Stimulated activated CD8-positive, alpha-beta memory T cell treated with anti-CD3 and anti-CD28 coated beads, Interleukin-12 subunit alpha, Interleukin-12 subunit beta, amount 100 ng/mL, for 24 hours (primary cell): ENCODE measurements at regions not wholly inside any gene's neighbourhood (a gene's known extent, or its start where the extent isn't known, plus 50 kb on each side); places are given as distances from the start of the nearest gene placed in this dataset.

Source experiments
- DNase-seq: peaks from one replicate; pipeline ENCODE4 v3.0.0-alpha.2; 2020; ENCODE audit errors: extremely low read depth

DNA sequence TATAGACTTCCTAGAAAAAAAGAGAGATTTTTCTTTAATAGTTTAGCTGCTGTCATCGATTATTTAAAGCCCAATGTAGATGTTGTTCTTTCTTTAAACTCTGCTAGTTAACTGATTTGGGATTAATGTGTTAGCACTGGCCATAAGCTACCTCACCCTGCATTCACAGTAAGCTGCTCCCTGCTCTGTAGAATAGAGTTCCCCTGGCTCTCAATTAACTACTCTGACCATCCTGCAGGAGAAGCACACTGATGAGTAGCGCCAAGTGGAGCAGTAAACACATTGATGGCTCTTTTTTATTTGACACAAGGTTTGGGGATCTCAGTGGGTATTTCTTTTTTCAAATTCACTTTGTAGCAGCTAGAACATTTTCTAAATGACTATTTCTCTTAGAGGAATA, 807.9 kb upstream of the ZNF608 start:
- no peak for DNase-seq

DNA sequence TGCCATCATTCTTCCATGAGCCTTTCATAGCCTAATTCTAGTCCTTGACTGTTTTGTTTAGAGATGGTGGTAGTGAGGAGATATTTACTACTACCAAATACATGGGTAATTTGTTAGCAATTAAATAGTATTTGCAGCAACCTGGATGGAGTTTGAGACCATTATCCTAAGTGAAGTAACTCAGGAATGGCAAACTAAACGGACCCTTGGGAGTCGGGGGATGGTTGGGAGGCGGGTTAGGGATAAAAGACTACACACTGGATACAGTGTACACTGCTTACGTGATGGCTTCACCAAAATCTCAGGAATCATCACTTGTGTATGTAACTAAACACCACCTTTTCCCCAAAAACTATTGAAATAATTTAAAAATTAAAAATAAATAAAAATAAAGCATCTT, 809.2 kb upstream of the ZNF608 start:
- no peak for DNase-seq

DNA sequence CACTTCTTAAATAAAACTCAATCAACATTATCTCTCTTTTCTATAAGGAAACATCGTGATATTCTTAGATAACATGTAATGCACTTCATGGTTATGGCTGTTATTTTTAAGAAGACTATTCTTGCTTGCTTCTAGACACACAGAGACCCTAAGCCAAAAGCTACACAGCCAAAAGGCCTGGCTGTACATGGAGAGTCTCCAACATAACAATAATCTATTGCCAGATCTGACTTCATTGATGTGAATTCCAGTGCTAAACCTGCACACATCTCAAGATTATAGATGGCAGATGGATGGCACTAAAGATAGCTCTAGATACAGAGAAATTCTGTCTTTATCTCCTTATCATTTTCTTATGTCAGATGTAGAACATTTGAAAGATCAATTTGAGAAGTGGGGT, 811.6 kb upstream of the ZNF608 start:
- no peak for DNase-seq

DNA sequence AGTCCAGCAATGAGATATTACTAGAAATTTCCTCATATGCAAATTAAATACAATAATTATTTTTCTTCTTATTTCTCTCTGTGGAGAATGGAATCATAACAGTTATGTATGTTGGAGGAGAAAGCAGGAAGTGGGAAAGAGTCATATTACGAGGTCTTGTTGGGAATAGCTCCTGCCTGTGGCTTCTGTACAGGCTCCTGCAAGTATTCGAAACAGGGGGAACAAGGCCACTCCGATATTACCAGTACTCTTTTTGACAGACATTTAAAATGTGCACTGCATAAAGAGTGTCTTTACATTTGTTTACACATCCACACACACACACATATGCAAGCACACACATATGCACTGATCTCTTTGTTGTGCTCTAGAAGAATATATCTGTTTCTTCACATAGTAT, 812.0 kb upstream of the ZNF608 start:
- DNase-seq: no peak

DNA sequence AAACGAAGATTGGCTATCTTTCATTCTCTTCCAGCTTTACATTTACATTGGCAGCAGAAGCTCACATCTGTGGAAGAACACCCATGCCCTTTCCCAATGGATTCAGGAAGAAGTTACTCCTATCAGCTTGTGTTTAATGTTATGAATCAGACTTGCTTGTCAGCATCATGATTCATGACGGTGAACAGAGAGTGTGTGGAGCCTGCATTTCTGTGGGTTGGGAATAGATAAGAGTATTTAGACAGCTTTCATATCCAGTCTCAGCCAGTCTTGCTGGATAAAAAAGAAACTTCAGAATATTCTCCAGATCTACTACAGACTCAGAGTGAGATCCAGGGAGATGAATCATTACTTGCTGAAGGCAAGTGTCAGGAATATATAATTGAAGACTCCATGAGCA, 812.9 kb upstream of the ZNF608 start:
- no peak for DNase-seq

DNA sequence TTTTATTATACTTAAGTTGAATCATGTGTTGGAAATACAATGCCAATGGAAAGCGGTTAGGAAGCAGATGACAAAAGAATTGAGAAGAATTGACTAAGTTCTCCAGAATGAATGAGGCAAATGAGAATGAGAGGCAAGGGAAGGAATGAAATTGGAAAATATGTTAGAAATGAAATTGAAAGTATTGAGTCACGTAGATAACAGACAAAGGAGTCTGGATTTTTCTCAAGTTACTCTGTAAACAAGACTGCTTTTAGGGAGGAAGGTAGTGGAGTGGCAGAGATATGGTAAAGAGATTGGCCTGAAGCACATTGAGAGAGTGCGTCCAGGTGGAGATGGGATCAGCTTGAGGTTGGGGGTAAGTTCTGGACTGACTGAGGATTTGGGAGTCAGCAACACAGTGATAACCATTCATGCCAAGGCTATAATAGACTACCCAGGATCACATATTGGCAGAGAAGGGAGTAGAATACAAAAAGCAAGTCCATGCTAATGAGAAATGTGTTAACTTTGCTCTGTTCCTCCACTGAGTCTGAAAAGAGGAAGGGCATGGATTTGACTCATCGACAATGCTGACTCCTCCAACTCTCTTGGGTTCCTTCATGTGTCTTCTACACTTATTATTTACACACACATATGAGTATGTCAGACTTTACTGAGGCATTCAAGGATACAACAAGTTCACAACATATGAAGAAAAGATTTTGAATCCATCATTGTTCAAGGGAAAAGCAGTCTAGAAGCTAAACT, 814.2 kb upstream of the ZNF608 start:
- no peak for DNase-seq

DNA sequence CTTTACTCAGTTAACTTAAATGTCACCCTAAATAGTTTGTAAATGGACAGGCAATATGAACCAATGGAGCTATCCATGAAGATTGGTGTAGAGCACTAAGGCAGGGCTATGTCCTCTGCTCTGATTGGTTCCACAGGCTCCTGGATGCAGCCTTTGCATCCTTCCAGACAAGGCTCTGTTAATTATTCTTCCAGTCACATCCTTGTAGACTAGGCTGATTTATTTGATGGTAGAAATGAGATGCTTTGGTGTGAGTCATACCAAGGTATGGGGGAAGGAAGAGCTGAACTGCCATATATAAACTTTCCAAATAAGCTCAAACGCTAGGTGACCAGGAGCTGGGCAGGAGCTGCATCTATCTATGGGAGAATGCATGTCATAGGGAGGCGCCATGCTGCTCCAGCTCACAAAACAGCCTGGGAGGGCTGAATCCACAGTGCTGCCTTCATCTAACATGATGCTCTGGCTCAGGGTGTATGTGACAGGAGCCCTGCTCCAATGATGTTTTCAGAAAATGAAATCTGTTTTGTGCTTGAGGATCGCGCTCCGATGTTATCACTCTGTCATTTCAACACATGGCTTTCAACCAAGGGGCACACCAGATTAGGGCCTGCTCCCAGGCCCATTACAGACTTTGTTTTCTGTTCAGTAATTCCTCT, 818.0 kb upstream of the ZNF608 start:
- no peak for DNase-seq

DNA sequence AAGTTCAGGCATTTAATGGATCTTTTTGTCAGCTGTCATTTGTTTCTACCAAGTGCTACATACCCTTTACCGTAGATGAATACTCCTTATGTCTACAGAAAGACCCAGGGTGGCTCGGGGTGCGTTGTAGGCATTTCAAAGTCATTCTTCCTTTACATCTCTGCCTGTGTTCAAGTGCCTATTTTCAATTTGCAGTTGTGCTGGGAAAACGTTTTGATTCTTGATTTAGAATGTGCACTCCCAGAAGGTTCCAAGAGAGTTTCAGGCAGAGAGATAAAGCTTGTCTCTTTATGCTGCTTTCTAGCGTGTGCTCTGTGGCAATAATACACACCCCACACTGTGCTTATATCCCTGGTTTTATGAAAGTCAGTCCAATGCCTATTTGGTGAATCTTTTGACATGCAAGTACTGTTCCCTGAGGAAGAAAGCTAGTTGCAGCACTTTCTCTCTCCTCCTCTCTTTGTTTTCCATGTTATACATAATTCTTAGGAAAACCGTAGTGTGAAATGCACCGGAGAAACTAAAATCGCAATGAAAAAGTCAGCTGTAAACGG, 828.1 kb upstream of the ZNF608 start:
- DNase-seq: no peak

DNA sequence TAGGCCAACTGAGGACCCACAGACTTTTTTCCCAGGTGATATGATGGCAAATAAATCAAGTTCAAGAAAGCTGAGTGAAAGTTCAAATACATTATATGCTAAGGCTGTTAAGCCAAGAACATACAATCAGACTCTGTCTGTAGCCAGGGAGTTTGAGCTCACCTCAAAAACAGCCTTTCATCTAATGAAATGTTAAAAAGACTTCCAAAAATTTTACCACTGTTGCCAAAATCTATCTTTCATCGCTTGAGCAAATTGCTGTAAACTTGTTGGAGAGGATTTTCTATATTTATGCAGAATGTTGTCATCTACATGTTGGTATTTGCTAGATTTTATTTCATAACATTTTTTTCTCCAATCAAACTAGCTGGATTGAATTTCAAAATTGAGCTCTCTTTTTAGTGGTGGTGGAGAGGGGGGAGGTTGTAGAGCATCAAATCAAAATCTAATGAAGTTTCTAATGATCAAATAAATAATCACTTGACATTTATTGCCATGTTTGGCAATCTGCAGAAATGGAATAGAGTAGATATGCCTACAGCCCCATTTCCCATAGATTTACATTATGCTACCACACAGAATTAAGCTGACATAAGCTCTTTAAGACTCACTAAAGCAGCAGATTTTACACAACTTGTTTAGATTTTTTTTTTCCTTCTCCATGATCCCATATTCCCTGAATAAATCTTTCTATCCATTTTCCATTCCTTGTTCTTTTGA, 828.9 kb upstream of the ZNF608 start:
- DNase-seq: no peak

DNA sequence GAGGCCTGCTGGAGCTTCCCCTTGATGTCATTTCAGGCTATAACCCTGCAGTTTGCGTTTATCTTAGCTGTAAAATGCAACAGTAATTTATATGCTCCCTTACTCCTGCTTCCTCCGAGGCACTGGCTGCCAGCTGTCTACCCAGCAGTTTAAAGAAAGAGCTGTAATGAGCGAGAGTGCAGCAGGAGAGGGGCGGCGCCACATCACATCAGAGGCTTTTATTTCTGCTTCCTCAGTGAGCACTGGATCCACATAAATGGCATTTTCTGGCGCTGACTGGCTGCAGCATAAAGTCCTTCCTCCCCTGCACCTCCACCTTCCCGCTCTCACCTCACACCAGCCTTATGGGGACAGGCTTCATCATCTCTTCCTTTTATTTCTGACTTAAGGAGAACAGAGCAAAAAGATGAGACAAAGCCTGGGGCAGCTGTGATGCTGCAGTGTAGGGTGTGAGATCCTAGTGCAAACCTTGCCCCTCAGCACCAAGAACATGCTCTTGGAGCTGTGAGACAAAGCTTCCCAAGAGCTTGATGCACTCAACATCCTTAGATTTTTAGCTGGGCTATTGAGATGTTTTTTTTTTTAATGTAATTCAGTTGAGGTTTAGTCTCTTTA, 829.6 kb upstream of the ZNF608 start:
- no peak for DNase-seq

DNA sequence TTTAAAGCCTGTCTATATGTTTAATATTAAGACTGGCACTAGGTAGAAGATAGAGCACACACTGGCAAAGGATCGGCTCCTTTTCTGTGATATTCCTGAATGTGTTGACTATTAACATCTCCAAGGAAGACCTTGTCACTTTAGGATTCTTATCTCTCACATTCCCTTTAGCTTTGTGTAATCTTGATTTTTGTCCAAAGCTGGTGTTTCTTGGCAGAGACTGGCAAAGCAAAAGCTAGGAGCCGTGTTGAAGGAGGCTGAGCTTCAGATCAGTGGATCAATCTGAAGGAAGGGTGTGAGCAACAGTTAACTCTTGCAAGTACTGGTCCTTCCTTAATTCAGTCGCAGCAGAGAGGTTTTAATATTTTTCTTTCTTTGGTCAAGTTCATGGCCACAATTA, 830.4 kb upstream of the ZNF608 start:
- DNase-seq: no peak

DNA sequence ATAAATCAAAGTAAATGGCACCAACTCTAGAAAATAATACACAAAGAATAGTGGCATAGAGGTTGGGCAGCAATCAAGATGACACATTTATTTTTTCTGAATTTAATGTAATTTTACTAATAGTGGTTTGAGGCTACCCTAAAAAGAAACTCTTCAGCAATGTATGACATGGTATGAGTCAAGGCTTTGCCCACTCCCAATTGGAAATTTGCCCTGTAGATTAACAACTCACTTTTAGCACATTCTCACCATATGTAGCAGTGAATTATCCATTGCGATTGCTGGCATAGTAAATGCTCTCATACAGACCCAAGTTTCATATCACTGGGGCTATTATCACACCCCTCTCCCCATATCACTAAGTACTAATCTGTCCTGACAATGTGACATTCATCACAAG, 832.1 kb upstream of the ZNF608 start:
- DNase-seq: no peak

DNA sequence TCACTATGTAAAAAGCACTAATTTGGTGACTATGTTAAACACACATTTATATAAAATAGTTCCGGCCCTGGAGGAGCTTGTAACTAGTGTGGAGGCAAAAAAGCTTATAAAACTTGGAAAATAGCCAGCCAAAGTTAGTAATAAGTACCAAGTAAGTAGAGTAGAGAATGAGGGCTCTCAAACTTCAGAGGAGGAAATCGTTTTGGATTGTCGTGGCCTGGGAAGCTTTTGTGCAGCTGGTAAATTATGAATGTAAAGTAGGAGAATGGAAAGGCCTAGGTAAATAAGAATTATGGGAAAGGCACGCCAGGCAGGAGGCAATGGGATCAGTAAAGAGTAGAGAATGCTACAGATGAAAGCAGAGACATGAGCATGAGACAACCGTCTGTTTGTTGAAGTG, 832.7 kb upstream of the ZNF608 start:
- no peak for DNase-seq

DNA sequence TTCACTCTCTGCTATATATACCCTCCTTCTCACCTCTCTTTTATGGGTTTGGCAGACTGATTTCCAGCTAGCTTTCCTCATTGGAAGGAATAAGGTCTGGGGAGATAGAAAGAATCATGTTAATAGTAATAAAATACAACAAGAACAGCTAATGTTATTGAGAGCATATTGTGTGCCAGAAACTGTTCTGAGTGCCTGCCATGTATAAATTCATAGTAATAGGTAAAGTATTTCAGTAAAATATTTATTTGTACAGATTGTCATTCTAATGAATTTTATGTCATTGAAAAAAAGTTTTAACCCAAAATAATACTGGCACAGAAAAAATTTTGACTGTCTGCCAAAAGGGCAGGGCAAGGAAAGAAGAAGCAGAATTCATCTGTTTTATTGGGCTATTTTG, 834.9 kb upstream of the ZNF608 start:
- DNase-seq: no peak

DNA sequence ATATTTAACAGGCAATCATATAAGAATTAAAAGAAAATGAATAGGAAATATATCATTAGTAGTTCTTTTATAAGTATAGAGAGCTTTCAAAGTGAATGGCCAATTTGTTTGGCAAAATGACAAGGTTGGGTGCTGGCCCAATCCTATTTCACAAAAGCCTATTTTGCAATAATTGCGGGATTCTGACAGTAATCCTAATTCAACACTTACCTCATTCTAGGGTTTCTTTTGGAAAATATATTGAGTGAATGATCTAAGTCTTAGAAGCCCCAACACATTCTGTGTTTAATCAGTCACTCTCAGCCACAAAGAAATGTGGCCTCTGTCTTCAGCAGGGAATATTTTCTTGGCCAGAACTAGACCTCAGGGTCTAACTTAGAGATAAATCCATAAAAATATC, 835.9 kb upstream of the ZNF608 start:
- no peak for DNase-seq

DNA sequence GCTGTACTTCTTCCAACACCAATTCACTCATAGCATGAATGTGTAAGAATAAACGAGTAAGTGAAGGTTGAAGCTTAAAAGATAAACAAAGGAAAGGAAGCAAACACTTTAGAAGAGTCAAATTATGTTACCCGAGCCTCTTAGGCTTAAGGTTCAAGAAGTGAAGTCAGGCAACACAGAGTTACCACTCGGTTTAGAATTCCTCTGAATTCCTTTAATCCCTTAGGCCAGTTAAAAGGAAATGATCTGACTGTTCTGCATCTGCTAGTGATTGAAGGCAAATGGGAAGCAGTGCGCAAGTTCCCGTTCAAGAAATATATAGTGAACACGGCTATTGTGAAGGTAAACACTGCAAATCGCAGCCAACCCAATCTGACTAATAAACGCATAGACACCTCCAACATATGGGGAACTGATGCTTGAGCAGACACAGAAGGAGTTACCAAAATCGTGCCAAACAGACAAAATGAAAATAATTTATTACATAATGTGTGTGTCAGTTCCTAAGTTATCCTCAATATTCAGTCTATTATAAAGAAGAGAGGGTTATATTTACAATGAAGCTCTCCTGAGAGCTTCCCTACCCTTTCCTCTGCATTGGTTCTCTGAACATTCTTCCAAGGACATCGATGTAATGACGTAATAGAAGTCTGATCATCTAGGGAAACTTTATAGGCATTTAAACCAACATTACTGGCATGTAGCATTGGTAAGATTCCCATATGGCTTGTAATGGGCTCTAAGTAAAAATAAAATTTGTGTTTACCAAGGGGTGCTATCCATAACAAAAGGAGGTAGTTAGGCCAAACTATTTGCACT, 837.1 kb upstream of the ZNF608 start:
- no peak for DNase-seq

DNA sequence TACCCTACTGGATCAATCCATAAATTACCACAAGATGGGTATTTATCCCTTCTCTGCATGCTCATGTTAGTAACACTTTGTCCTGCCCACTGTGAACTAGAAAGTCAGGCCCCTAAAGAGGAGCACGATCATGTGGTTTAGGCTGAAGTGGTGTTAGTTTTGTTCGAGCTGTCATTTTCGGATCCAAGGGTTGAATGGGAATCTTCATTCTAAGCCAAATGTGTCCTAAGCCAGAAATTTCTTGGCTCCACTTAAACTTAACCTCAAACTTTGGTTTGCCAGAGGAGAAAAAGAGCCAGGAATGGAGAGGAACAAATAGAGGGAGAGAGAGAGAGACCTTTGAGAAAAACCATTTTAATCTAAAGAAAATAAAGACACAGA, 837.7 kb upstream of the ZNF608 start:
- DNase-seq: no peak

DNA sequence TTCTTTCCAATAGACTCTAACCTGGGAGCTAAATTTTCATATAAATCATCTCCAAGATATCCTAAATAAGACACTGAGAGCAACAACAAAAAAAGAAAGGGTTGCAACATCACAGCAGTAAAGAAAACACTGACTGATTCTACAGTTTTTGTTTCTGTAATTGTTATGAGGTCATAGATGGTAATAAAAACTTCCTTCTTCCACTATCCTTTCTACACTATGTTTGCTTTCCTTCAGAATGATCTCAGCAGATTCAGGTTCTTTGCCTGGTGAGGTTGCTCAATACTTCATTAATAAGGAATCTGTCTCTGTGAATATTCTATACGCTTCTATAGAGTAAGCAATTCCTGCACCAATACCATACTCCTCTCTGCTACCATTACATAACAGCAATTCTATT, 835.6 kb upstream of the GRAMD2B start:
- DNase-seq: no peak

DNA sequence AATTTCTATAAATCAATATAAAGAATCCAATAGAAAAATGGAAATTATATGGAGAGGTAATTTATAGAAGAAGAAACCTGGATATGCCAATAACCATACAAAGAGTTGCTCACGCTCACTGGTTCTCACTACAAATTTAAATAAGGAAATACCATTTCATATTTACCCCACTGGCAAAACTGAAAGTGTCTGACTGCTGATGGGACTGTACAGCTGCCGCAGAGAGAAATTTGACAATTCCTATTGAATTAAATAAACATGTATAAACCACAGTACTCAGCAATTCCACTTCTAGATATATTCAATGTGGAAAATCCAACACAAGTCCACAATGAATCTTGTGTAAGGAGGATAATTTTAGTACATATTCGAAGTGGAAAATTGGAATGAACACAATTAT, 830.4 kb upstream of the GRAMD2B start:
- DNase-seq: no peak

DNA sequence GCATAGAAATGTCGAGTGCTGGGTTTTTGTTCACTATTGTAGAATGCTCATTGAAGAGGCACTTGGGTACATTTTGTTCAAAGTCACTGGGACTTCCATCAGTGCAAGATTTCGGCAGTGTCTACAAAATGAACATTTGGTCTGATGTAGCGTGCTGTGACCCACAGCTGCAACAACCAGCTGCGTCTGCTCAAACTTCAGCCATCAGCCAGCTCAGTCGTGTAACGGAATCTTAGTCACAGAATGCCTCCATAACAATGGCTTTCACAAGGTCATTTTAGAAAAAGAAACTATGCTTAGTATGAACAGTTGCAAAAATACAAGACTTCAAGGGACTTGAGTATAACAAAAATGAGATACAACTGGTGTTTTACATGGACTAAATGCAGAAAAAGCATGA, 828.1 kb upstream of the GRAMD2B start:
- DNase-seq: no peak

DNA sequence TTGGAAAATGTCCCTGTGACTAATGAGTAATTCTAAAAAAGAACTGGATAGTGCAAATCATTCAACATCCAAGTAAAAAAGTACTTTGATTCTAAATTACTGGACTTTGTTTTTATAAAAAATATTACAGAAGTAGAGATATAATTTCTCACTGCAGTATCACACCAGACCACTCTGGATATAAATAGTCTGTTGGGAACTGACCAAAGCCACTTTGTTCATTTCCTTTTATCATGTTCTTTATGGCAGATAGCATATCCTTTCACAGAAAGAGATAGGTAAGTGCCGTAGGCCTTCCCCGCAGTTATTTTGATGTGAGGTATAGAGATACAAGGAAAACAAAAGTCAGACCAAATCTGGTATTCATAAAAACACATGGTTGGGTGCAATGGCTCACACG, 827.4 kb upstream of the GRAMD2B start:
- no peak for DNase-seq

DNA sequence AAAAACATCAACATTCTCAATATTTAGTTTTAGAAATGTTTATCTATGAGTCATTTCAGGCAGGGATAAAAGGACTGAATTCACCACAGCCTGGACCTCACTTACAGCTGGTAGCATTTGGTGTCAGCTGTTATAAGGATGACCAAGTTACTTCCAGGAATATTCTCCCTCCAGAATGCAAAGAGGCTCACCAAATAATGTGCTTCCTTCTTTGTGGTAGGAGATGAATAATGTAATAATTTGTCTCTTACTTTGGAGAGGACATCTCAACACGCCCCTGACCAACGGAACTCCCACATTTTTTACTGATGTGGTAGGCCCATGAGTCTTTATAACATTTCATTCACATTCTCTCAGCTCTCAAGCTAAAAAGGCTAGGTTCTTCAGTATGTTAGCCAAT, 825.9 kb upstream of the GRAMD2B start:
- DNase-seq: no peak
